GM19328 (cell line): ENCODE measurements at regions not wholly inside any gene's neighbourhood (a gene's known extent, or its start where the extent isn't known, plus 50 kb on each side); places are given as distances from the start of the nearest gene placed in this dataset.
"Not testable (repeated sequence)": the region's sequence is repeated elsewhere in the genome, so short reads cannot be mapped to it uniquely, and the experiment has no call there.

Experiments used
- ATAC-seq: cut with Tn5 transposase; IDR thresholded peaks from one replicate; pipeline ENCODE4 v1.9.1; 2021; ENCODE audit warnings: mild to moderate bottlenecking, moderate library complexity; ENCODE audit not compliant: unreplicated experiment

GRCh38 chr10:63994371-63994770, 473.2 kb downstream of the REEP3 start:
- no peak for ATAC-seq

- no peak for ATAC-seq
Measured at GRCh38 chr10:64007157-64007556, 486.0 kb downstream of the REEP3 start.

DNA sequence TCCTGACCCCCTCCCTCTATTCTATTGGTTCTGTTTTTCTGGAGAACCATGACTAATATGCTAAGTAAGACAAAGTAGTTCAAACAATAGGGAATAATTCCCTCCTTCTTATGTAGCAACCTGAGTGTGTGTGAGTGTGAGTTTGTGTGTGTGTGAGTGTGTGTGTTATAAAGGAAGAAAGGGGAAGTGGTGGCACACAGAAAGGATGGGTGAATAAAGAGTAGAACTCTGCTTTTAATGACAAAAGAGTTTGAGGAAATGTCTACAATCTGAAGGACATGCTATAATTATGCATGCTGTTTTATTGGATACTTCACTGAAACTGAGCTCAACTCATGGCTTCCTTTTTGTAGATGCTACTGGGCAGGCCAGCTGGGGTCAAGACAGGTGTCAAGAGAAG, 489.5 kb downstream of the REEP3 start:
- no peak for ATAC-seq

GRCh38 chr10:64011912-64012714, 490.9 kb downstream of the REEP3 start:
- ATAC-seq = no peak

- no peak for ATAC-seq
Measured at GRCh38 chr10:64014281-64014680, 493.1 kb downstream of the REEP3 start.

GRCh38 chr10:64023926-64024470, 502.8 kb downstream of the REEP3 start:
- no peak for ATAC-seq

DNA sequence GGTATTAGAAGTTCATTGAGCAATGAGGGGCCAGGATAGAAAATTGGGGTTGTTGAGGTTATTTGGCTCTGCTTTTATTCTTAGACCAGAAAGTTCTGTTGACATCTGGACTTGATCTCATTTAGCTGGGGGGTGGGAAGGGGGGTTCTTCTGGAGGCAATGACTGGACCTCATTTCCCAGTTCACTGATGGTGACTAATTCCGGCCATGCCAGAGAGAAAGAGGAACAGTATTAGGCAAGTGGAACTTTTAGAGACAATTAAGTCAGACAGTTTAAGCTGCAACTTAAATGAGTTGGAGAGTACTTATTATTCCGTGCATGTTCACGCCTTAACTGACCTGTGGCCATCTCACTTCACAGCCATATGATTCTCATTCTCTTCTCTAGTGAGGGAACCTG, 512.5 kb downstream of the REEP3 start:
- ATAC-seq = no peak

- no peak for ATAC-seq
Measured at GRCh38 chr10:64036321-64036930, 515.2 kb downstream of the REEP3 start.

- no peak for ATAC-seq
Measured at GRCh38 chr10:64037071-64037661, 516.0 kb downstream of the REEP3 start.

GRCh38 chr10:64038107-64038506, 516.9 kb downstream of the REEP3 start:
- ATAC-seq = no peak

DNA sequence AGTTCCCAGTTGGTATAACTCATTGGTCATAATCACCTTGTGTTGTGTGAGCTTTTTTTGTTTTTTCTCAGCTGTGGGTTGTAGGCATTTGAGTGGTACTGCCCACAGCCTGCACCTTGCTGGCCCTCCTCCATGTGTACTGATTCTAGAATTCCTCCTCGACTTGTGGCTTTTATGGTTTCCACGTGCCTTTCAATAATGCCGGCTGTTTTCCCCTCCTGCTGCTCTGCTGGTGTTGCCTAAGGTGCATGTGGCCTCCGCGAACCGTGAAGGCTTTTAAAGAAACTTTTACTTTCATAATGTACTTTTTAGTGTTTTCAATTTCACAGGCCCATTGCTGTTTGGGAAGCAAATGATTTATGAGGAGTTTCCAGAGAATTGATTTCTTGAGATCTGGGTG, 518.0 kb downstream of the REEP3 start:
- ATAC-seq = no peak

DNA sequence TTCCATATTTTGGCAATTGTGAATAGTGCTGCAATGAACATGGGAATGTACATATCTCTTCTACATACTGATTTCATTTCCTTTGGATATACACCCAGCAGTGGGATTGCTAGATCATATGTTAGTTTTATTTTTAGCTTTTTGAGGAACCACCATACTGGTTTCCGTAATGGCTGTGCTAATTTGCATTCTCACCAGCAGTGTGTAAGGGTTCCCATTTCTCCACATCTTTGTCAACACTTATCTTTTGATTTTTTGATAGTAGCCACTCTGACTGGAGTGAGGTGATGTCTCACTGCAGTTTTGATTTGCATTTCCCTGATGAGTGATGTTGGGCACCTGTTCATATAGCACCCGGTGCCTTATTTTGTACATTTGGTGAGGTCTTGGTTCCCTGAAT, 519.6 kb downstream of the REEP3 start:
- no peak for ATAC-seq

DNA sequence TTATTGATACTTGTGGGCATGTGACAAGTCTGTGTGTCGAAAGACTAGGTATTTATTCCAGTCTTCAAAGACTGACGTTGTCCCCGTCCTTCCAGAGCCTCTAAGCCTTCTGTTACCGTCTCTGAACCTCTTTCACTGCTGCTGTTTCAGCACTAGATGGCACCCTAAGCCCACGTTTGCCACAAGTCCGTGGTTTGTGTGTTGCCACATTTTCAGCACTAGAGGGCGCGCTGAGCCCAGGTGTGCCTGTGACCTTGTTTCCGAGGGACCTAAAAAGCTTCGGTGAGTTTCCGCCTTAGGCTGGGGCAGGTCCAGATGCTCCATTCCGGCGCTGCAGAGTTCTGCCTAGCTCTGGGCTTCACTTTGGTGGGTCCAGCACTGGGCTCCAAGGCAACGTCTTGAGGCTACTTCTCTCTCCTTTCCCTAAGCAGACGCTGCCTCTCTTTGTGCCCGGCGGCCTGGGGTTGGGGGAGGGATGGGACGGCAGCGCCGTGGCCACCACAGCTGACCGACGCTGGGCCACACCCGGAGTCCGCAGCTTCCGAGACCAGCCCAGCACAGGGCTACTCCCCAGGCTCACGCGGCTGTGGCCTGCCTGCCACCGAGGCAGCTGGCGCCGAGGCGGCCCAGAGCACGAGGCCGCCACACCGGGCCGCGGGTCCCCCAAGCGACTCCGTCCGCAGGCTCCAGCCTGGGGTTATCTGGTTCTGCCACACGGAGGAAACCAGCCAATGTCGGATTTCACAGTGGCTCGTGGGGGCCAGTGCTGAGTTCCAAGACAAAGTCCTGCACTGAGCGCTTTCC, 520.2 kb downstream of the REEP3 start:
- ATAC-seq = peak; percentile 87

- ATAC-seq = no peak
Measured at GRCh38 chr10:64041989-64042490, 520.8 kb downstream of the REEP3 start.

DNA sequence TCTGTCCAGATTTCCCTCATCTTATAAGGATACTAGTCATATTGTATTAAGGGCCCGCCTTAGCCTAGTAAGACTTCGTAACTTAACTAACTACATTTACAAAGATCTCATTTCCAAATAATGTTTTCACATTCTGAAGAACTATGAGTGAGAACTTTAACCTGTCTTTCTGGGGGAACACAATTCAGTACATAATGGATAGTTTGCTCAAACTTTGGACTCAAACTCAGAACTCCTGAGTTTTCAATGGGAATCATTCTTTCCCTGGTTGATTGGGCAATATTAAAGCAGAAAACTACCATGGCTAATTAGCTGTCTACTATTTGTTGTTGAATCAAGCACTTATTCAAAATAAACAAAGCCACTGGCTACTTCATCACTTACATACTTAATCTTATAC, 522.9 kb downstream of the REEP3 start:
- ATAC-seq = no peak

GRCh38 chr10:64044957-64045632, 523.9 kb downstream of the REEP3 start:
- ATAC-seq = not testable (repeated sequence)

GRCh38 chr10:64054392-64054791, 533.2 kb downstream of the REEP3 start:
- ATAC-seq = no peak

- ATAC-seq = no peak
Measured at GRCh38 chr10:64059884-64060283, 538.7 kb downstream of the REEP3 start.

- ATAC-seq = no peak
Measured at GRCh38 chr10:64060389-64060788, 539.2 kb downstream of the REEP3 start.

- ATAC-seq = no peak
Measured at GRCh38 chr10:64062793-64063192, 541.6 kb downstream of the REEP3 start.
